ENCODE measurements at regions not wholly inside any gene's neighbourhood (a gene's known extent, or its start where the extent isn't known, plus 50 kb on each side); places are given as distances from the start of the nearest gene placed in this dataset.

GRCh38 chr20:48301189-48301588 lies 515.9 kb upstream of the SULF2 start:
- H3K27me3 ChIP-seq = no peaks in the 10 kb centered on the region
- no peaks in the 10 kb centered on the region for H3K9me3 ChIP-seq
- H3K4me3 ChIP-seq = no peak overlapping the region
- TF ChIP-seq CTCF (IDR thresholded peaks at IDR 0.05) (no peak), POLR2A (IDR thresholded peaks at IDR 0.05) (no peak)
- intact Hi-C loops (cut with DNase I; ENCODE audit: low total_unique reads) = no loop called here
- DNase-seq = no peak
- H3K27ac ChIP-seq = no peak overlapping the region
- H3K4me1 ChIP-seq = peaks cover 0 to 5% of the 10 kb centered on the region in 2 donors
- no peaks in the 10 kb centered on the region for H3K36me3 ChIP-seq

GRCh38 chr20:48300529-48300928 lies 515.2 kb upstream of the SULF2 start:
- no peak overlapping the region for H3K4me3 ChIP-seq
- H3K4me1 ChIP-seq = peaks cover 0 to 5% of the 10 kb centered on the region in 2 donors
- intact Hi-C loops (cut with DNase I; ENCODE audit: low total_unique reads) = no loop called here
- TF ChIP-seq CTCF (IDR thresholded peaks at IDR 0.05) (no peak), POLR2A (IDR thresholded peaks at IDR 0.05) (no peak)
- no peaks in the 10 kb centered on the region for H3K36me3 ChIP-seq
- H3K9me3 ChIP-seq = no peaks in the 10 kb centered on the region
- no peak for DNase-seq
- H3K27ac ChIP-seq = no peak overlapping the region
- no peaks in the 10 kb centered on the region for H3K27me3 ChIP-seq

GRCh38 chr20:48298851-48299484 lies 513.7 kb upstream of the SULF2 start:
- no peak overlapping the region for H3K4me3 ChIP-seq
- H3K4me1 ChIP-seq = peaks cover 5 to 6% of the 10 kb centered on the region in 2 donors
- peak overlapping the region; percentile 23 to 45 for H3K27ac ChIP-seq
- no peaks in the 10 kb centered on the region for H3K27me3 ChIP-seq
- TF ChIP-seq CTCF (IDR thresholded peaks at IDR 0.05) (no peak), POLR2A (IDR thresholded peaks at IDR 0.05) (no peak)
- intact Hi-C loops (cut with DNase I; ENCODE audit: low total_unique reads) = loop anchor here (10.0 kb wide), 1 partner anchor 514 kb away; the partner anchor contains the start of gene SULF2
- no peaks in the 10 kb centered on the region for H3K9me3 ChIP-seq
- H3K36me3 ChIP-seq = no peaks in the 10 kb centered on the region
- DNase-seq = peak; percentile 43 to 75

GRCh38 chr20:48298433-48298832 lies 513.2 kb upstream of the SULF2 start:
- H3K9me3 ChIP-seq = no peaks in the 10 kb centered on the region
- TF ChIP-seq CTCF (IDR thresholded peaks at IDR 0.05) (no peak), POLR2A (IDR thresholded peaks at IDR 0.05) (no peak)
- no peaks in the 10 kb centered on the region for H3K36me3 ChIP-seq
- H3K4me1 ChIP-seq = peaks cover 5 to 6% of the 10 kb centered on the region in 2 donors
- H3K27ac ChIP-seq = peak overlapping the region; percentile 23 to 45
- no peak for DNase-seq
- intact Hi-C loops (cut with DNase I; ENCODE audit: low total_unique reads) = loop anchor here (10.0 kb wide), 1 partner anchor 514 kb away; the partner anchor contains the start of gene SULF2
- H3K27me3 ChIP-seq = no peaks in the 10 kb centered on the region
- H3K4me3 ChIP-seq = no peak overlapping the region

- H3K36me3 ChIP-seq = no peaks in the 10 kb centered on the region
- intact Hi-C loops (cut with DNase I; ENCODE audit: low total_unique reads) = loop anchor here (10.0 kb wide), 1 partner anchor 511 kb away; the partner anchor contains the start of gene SULF2
- peak overlapping the region; percentile 36 to 71 for H3K27ac ChIP-seq
- TF ChIP-seq POLR2A (IDR thresholded peaks at IDR 0.05) (no peak), CTCF (IDR thresholded peaks at IDR 0.05) (no peak)
- H3K4me3 ChIP-seq = no peak overlapping the region
- H3K4me1 ChIP-seq = peaks cover 5 to 6% of the 10 kb centered on the region in 2 donors
- no peaks in the 10 kb centered on the region for H3K9me3 ChIP-seq
- no peaks in the 10 kb centered on the region for H3K27me3 ChIP-seq
- peak in 1 of 2 donors; percentile 22 for DNase-seq
These were observed 510.7 kb upstream of the SULF2 start for GRCh38 chr20:48295966-48296421.
